HL-60 (cell line): ENCODE measurements at regions not wholly inside any gene's neighbourhood (a gene's known extent, or its start where the extent isn't known, plus 50 kb on each side); places are given as distances from the start of the nearest gene placed in this dataset.

Experiments used
- DNase-seq, 2 experiments: peaks; one replicate each; pipeline ENCODE4 v3.0.0-alpha.2; 2010 to 2020; ENCODE audit warnings: low read depth in 1 of 2, low spot score in 1 of 2
- H3K27ac ChIP-seq: fragments of 250-450 bp; sonication (Bioruptor Pico); replicated peaks from 2 replicates; pipeline ENCODE4 v1.5.1; 2020; ENCODE audit warnings: mild to moderate bottlenecking, moderate library complexity
- H3K27me3 ChIP-seq: fragments of 250-450 bp; sonication (Bioruptor Pico); 2 replicates; pipeline ENCODE4 v1.5.1; 2021; ENCODE audit warnings: mild to moderate bottlenecking, moderate library complexity; ENCODE audit not compliant: insufficient read depth, poor library complexity, severe bottlenecking
- H3K4me3 ChIP-seq: replicated peaks from 2 replicates; pipeline ENCODE4 v1.5.1; 2011; ENCODE audit warnings: mild to moderate bottlenecking, control low read depth, low read length; ENCODE audit not compliant: insufficient read depth
- GABPA ChIP-seq: IDR thresholded peaks from 2 replicates; pipeline ENCODE4 v1.6.1; 2012; ENCODE audit warnings: low read depth
- POLR2AphosphoS5 ChIP-seq: IDR thresholded peaks from 2 replicates; pipeline ENCODE4 v1.6.1; 2012; ENCODE audit warnings: low read depth
- SPI1 ChIP-seq: IDR thresholded peaks from 2 replicates; pipeline ENCODE4 v1.6.1; 2012; ENCODE audit warnings: low read depth, mild to moderate bottlenecking, borderline replicate concordance
- TF ChIP-seq, protein P1 (sequence below): IDR thresholded peaks from one replicate; pipeline ENCODE4 v1.5.1; 2011; ENCODE audit warnings: low read length, control low read depth, inconsistent platforms; ENCODE audit not compliant: insufficient read depth
- TF ChIP-seq, protein P2 (sequence below): IDR thresholded peaks from 2 replicates; pipeline ENCODE4 v1.6.1; 2012; ENCODE audit warnings: low read depth; ENCODE audit not compliant: insufficient replicate concordance

GRCh38 chr21:27233514-27234115, 266.7 kb upstream of the ADAMTS5 start:
- DNase-seq: no peak
- Histone ChIP-seq H3K4me3 (no peak overlapping the region), H3K27ac (no peak overlapping the region), H3K27me3 (no peaks in the 10 kb centered on the region)
- TF ChIP-seq, protein P1, sequence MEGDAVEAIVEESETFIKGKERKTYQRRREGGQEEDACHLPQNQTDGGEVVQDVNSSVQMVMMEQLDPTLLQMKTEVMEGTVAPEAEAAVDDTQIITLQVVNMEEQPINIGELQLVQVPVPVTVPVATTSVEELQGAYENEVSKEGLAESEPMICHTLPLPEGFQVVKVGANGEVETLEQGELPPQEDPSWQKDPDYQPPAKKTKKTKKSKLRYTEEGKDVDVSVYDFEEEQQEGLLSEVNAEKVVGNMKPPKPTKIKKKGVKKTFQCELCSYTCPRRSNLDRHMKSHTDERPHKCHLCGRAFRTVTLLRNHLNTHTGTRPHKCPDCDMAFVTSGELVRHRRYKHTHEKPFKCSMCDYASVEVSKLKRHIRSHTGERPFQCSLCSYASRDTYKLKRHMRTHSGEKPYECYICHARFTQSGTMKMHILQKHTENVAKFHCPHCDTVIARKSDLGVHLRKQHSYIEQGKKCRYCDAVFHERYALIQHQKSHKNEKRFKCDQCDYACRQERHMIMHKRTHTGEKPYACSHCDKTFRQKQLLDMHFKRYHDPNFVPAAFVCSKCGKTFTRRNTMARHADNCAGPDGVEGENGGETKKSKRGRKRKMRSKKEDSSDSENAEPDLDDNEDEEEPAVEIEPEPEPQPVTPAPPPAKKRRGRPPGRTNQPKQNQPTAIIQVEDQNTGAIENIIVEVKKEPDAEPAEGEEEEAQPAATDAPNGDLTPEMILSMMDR: no peak
- TF ChIP-seq GABPA: no peak
- TF ChIP-seq SPI1: no peak
- TF ChIP-seq POLR2AphosphoS5: no peak

GRCh38 chr21:27225940-27226339, 259.1 kb upstream of the ADAMTS5 start:
- TF ChIP-seq GABPA: no peak
- no peak for TF ChIP-seq SPI1
- TF ChIP-seq, protein P1: no peak
- TF ChIP-seq, protein P2, sequence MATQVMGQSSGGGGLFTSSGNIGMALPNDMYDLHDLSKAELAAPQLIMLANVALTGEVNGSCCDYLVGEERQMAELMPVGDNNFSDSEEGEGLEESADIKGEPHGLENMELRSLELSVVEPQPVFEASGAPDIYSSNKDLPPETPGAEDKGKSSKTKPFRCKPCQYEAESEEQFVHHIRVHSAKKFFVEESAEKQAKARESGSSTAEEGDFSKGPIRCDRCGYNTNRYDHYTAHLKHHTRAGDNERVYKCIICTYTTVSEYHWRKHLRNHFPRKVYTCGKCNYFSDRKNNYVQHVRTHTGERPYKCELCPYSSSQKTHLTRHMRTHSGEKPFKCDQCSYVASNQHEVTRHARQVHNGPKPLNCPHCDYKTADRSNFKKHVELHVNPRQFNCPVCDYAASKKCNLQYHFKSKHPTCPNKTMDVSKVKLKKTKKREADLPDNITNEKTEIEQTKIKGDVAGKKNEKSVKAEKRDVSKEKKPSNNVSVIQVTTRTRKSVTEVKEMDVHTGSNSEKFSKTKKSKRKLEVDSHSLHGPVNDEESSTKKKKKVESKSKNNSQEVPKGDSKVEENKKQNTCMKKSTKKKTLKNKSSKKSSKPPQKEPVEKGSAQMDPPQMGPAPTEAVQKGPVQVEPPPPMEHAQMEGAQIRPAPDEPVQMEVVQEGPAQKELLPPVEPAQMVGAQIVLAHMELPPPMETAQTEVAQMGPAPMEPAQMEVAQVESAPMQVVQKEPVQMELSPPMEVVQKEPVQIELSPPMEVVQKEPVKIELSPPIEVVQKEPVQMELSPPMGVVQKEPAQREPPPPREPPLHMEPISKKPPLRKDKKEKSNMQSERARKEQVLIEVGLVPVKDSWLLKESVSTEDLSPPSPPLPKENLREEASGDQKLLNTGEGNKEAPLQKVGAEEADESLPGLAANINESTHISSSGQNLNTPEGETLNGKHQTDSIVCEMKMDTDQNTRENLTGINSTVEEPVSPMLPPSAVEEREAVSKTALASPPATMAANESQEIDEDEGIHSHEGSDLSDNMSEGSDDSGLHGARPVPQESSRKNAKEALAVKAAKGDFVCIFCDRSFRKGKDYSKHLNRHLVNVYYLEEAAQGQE: no peak
- TF ChIP-seq POLR2AphosphoS5: no peak
- no peak for DNase-seq

GRCh38 chr21:27225151-27225550, 258.3 kb upstream of the ADAMTS5 start:
- Histone ChIP-seq H3K27me3 (no peaks in the 10 kb centered on the region), H3K4me3 (no peak overlapping the region), H3K27ac (no peak overlapping the region)
- TF ChIP-seq GABPA (no peak), POLR2AphosphoS5 (no peak), SPI1 (no peak)
- TF ChIP-seq, protein P1: no peak
- TF ChIP-seq, protein P2: no peak
- no peak for DNase-seq

More at GRCh38 chr21:27225940-27226339, 259.1 kb upstream of the ADAMTS5 start:
- Histone ChIP-seq H3K27me3 (no peaks in the 10 kb centered on the region), H3K27ac (no peak overlapping the region), H3K4me3 (no peak overlapping the region)

GRCh38 chr21:27224169-27224568, 257.3 kb upstream of the ADAMTS5 start:
- TF ChIP-seq GABPA: no peak
- no peak for TF ChIP-seq SPI1
- TF ChIP-seq, protein P2: no peak
- TF ChIP-seq POLR2AphosphoS5: no peak
- TF ChIP-seq, protein P1: no peak
- H3K27ac ChIP-seq: no peak overlapping the region
- H3K4me3 ChIP-seq: no peak overlapping the region
- no peaks in the 10 kb centered on the region for H3K27me3 ChIP-seq
- DNase-seq: no peak
